Osteoblast (primary cell): ENCODE measurements at regions not wholly inside any gene's neighbourhood (a gene's known extent, or its start where the extent isn't known, plus 50 kb on each side); places are given as distances from the start of the nearest gene placed in this dataset.
A peak's percentile ranks its signal among the peaks of the same experiment; 100 is the strongest.

ENCODE experiments used
- DNase-seq: peaks from one replicate; pipeline ENCODE4 v3.0.0; 2011; ENCODE audit warnings: low spot score, mixed read lengths; ENCODE audit not compliant: insufficient read length; ENCODE audit errors: missing footprints
- H2AFZ ChIP-seq: 2 replicates; pipeline ENCODE4 v1.6.0; 2011; ENCODE audit warnings: mild to moderate bottlenecking, low read length
- H3K27ac ChIP-seq: 2 replicates; pipeline ENCODE4 v1.5.1; 2011; ENCODE audit warnings: mild to moderate bottlenecking, low read depth, low read length, moderate library complexity
- H3K27me3 ChIP-seq: 2 replicates; pipeline ENCODE4 v1.6.0; 2012; ENCODE audit warnings: mild to moderate bottlenecking, control low read depth, inconsistent platforms, low read length, moderate library complexity; ENCODE audit not compliant: insufficient read depth
- H3K36me3 ChIP-seq: 2 replicates; pipeline ENCODE4 v1.5.1; 2011; ENCODE audit warnings: mild to moderate bottlenecking, low read length, control low read depth, moderate library complexity; ENCODE audit not compliant: insufficient read depth
- H3K4me1 ChIP-seq: 2 replicates; pipeline ENCODE4 v1.5.1; 2011; ENCODE audit warnings: mild to moderate bottlenecking, low read length, control low read depth, moderate library complexity; ENCODE audit not compliant: insufficient read depth
- H3K4me2 ChIP-seq: 2 replicates; pipeline ENCODE4 v1.6.0; 2011; ENCODE audit warnings: mild to moderate bottlenecking, low read length; ENCODE audit not compliant: insufficient read depth
- H3K4me3 ChIP-seq: fragments of 200-600 bp; sonication (generic); 3 replicates; pipeline ENCODE4 v1.5.1; 2012; ENCODE audit warnings: mild to moderate bottlenecking, low read length, inconsistent platforms; ENCODE audit not compliant: insufficient read depth
- H3K79me2 ChIP-seq: 2 replicates; pipeline ENCODE4 v1.6.0; 2012; ENCODE audit warnings: mild to moderate bottlenecking, low read length, control low read depth, inconsistent platforms; ENCODE audit not compliant: insufficient read depth
- H3K9me3 ChIP-seq: 2 replicates; pipeline ENCODE4 v1.5.1; 2011; ENCODE audit warnings: low read depth, low read length, control low read depth
- H4K20me1 ChIP-seq: 2 replicates; pipeline ENCODE4 v1.6.0; 2012; ENCODE audit warnings: mild to moderate bottlenecking, low read length, control low read depth; ENCODE audit not compliant: insufficient read depth
- TF ChIP-seq, protein P1 (sequence below): IDR thresholded peaks from 2 replicates; pipeline ENCODE4 v1.5.1; 2011; ENCODE audit warnings: mild to moderate bottlenecking, low read depth, low read length, moderate library complexity; ENCODE audit errors: extremely low read depth

GRCh38 chr5:58354827-58355226 is 105.1 kb downstream of the PLK2 start:
- TF ChIP-seq, protein P1, sequence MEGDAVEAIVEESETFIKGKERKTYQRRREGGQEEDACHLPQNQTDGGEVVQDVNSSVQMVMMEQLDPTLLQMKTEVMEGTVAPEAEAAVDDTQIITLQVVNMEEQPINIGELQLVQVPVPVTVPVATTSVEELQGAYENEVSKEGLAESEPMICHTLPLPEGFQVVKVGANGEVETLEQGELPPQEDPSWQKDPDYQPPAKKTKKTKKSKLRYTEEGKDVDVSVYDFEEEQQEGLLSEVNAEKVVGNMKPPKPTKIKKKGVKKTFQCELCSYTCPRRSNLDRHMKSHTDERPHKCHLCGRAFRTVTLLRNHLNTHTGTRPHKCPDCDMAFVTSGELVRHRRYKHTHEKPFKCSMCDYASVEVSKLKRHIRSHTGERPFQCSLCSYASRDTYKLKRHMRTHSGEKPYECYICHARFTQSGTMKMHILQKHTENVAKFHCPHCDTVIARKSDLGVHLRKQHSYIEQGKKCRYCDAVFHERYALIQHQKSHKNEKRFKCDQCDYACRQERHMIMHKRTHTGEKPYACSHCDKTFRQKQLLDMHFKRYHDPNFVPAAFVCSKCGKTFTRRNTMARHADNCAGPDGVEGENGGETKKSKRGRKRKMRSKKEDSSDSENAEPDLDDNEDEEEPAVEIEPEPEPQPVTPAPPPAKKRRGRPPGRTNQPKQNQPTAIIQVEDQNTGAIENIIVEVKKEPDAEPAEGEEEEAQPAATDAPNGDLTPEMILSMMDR: no peak
- Histone ChIP-seq H2AFZ (no peak overlapping the region), H3K36me3 (no peaks in the 10 kb centered on the region), H3K4me1 (no peaks in the 10 kb centered on the region), H3K4me2 (no peak overlapping the region), H3K4me3 (no peak overlapping the region), H3K79me2 (no peaks in the 10 kb centered on the region), H4K20me1 (no peaks in the 10 kb centered on the region), H3K27me3 (no peaks in the 10 kb centered on the region), H3K27ac (no peak overlapping the region), H3K9me3 (no peaks in the 10 kb centered on the region)
- DNase-seq: peak; percentile 43

- Histone ChIP-seq H4K20me1 (no peaks in the 10 kb centered on the region), H3K4me3 (no peak overlapping the region), H2AFZ (no peak overlapping the region), H3K27me3 (no peaks in the 10 kb centered on the region), H3K36me3 (no peaks in the 10 kb centered on the region), H3K9me3 (no peaks in the 10 kb centered on the region), H3K4me1 (no peaks in the 10 kb centered on the region), H3K79me2 (no peaks in the 10 kb centered on the region), H3K4me2 (no peak overlapping the region), H3K27ac (no peak overlapping the region)
- DNase-seq: no peak
- TF ChIP-seq, protein P1: no peak
Observed at GRCh38 chr5:58353992-58354391, 105.9 kb downstream of the PLK2 start.

DNA sequence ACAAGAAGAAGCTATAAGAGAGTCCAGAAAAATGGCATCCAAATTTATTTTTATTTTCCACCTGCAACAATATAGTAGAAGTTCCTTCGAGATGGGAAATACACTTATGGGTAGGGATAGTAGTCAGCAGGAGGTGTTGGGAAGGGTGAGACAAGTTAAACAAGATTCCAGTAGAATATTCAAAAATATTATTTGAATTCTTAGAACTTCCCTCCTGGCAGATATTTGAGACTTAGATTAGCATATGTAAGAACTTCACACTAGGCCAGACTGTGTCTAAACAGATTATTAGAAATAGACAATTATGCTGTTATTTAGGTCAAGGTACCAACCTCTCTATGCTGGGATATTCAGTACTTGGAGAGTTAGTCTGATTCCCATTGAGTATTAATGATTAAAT is 108.7 kb downstream of the PLK2 start:
- H3K4me3 ChIP-seq: no peak overlapping the region
- no peaks in the 10 kb centered on the region for H3K27me3 ChIP-seq
- DNase-seq: no peak

GRCh38 chr5:58348996-58349728 is 110.7 kb downstream of the PLK2 start:
- Histone ChIP-seq H4K20me1 (no peaks in the 10 kb centered on the region), H3K4me3 (no peak overlapping the region), H3K4me1 (no peaks in the 10 kb centered on the region), H3K4me2 (no peak overlapping the region), H3K27me3 (no peaks in the 10 kb centered on the region), H3K79me2 (no peaks in the 10 kb centered on the region), H3K27ac (no peak overlapping the region), H3K36me3 (no peaks in the 10 kb centered on the region), H2AFZ (no peak overlapping the region), H3K9me3 (no peaks in the 10 kb centered on the region)
- TF ChIP-seq, protein P1: no peak
- DNase-seq: peak; percentile 62

More for the DNA sequence above, 108.7 kb downstream of the PLK2 start:
- Histone ChIP-seq H3K9me3 (no peaks in the 10 kb centered on the region), H4K20me1 (no peaks in the 10 kb centered on the region), H3K4me2 (no peak overlapping the region), H3K27ac (no peak overlapping the region), H2AFZ (no peak overlapping the region), H3K79me2 (no peaks in the 10 kb centered on the region), H3K36me3 (no peaks in the 10 kb centered on the region), H3K4me1 (no peaks in the 10 kb centered on the region)
- TF ChIP-seq, protein P1: no peak
